ENCODE measurements at regions not wholly inside any gene's neighbourhood (a gene's known extent, or its start where the extent isn't known, plus 50 kb on each side); places are given as distances from the start of the nearest gene placed in this dataset.

- TF ChIP-seq TAF1 (conservative IDR thresholded peaks at IDR 0.05) (no peak), JUND (IDR thresholded peaks at IDR 0.05) (no peak), RXRA (IDR thresholded peaks at IDR 0.05) (no peak), CTCF (IDR thresholded peaks at IDR 0.05; ENCODE audit: low read depth, low read length, missing input control) (no peak), GABPA (IDR thresholded peaks at IDR 0.05 in 1 of 2, conservative IDR thresholded peaks at IDR 0.05 in 1 of 2) (no peak), EGR1 (IDR thresholded peaks at IDR 0.05; ENCODE audit: low read depth in 2 of 2) (no peak), SP1 (IDR thresholded peaks at IDR 0.05) (no peak), ZBTB33 (IDR thresholded peaks at IDR 0.05) (no peak), YY1 (IDR thresholded peaks at IDR 0.05) (no peak), REST (IDR thresholded peaks at IDR 0.05) (no peak), HNF4A (conservative IDR thresholded peaks at IDR 0.05) (no peak)
Observed at GRCh38 chr6:103826209-103826608, 1033.5 kb downstream of the HACE1 start.

All from liver (tissue), 3 donors.